ENCODE measurements at regions not wholly inside any gene's neighbourhood (a gene's known extent, or its start where the extent isn't known, plus 50 kb on each side); places are given as distances from the start of the nearest gene placed in this dataset.

DNA sequence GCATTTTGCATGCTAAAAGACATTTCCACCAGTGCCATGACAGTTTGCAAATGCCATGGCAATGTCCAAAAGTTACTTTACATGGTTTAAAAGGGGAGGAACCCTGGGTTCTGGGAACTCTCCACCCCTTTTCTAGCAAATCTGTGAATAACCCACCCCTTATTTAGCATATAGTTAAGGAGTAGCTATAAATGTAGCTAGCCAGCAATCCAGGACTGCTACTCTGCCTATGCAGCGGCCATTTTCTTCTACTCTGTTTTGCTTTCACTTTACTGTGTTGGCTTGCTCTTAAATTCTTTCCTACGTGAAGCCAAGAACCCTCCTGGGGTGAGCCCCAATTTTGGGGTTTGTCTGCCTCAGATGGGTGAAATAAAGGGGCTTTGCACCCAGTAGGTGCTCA, 141.0 kb downstream of the PTPN11 start:
- H3K27me3 Mint-ChIP-seq: peaks cover 4% of the 10 kb centered on the region
- H3K9me3 Mint-ChIP-seq: no peaks in the 10 kb centered on the region
- no peak overlapping the region for H3K27ac Mint-ChIP-seq
- no peak overlapping the region for H3K4me3 Mint-ChIP-seq
- no peaks in the 10 kb centered on the region for H3K36me3 Mint-ChIP-seq (ENCODE audit: low read depth)
- H3K4me1 Mint-ChIP-seq (ENCODE audit: low read depth): no peaks in the 10 kb centered on the region
- no peak for DNase-seq

DNA sequence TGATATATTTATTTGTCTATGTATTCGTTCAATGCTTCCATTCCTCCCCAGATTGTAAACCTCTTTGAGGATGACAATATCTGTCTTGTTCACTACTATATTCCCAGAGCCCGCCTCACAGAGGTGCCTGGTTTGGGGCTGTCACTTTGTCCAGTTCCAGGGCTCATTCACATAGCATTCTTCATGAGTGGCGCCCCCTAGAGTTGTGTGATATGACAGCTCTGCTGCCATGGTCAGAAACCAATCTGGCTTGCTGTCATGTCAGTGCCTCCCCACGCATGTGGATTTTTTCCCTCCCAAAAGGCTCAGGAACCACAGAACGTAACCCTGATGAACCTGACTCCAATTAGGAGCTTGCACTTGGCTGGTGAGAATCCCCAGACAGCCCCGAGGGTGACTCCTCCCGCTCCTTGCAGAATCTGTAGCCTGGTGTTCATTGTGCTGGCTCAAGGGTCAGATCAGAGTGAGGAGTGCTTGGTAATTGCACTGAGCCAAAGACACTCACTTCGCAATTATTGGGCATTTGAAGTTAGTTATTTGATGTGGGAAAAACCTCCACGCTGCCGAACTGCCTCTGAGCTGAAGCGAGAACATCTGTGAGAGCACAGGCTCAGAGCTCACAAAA, 145.5 kb downstream of the PTPN11 start:
- H3K4me3 Mint-ChIP-seq: no peak overlapping the region
- no peaks in the 10 kb centered on the region for H3K36me3 Mint-ChIP-seq (ENCODE audit: low read depth)
- no peak overlapping the region for H3K27ac Mint-ChIP-seq
- no peaks in the 10 kb centered on the region for H3K9me3 Mint-ChIP-seq
- DNase-seq: no peak
- H3K4me1 Mint-ChIP-seq (ENCODE audit: low read depth): no peaks in the 10 kb centered on the region
- peaks cover 12% of the 10 kb centered on the region for H3K27me3 Mint-ChIP-seq

- Mint-ChIP-seq H3K4me1 (ENCODE audit: low read depth) (no peaks in the 10 kb centered on the region), H3K27ac (no peak overlapping the region), H3K27me3 (peaks cover 30% of the 10 kb centered on the region), H3K9me3 (no peaks in the 10 kb centered on the region), H3K36me3 (ENCODE audit: low read depth) (no peaks in the 10 kb centered on the region), H3K4me3 (no peak overlapping the region)
- no peak for DNase-seq
These were observed 149.9 kb downstream of the PTPN11 start for GRCh38 chr12:112568641-112569040.

GRCh38 chr12:112570096-112570495, 151.3 kb downstream of the PTPN11 start:
- no peaks in the 10 kb centered on the region for H3K9me3 Mint-ChIP-seq
- no peak overlapping the region for H3K27ac Mint-ChIP-seq
- H3K27me3 Mint-ChIP-seq: peaks cover 25% of the 10 kb centered on the region
- no peaks in the 10 kb centered on the region for H3K36me3 Mint-ChIP-seq (ENCODE audit: low read depth)
- H3K4me3 Mint-ChIP-seq: no peak overlapping the region
- no peaks in the 10 kb centered on the region for H3K4me1 Mint-ChIP-seq (ENCODE audit: low read depth)
- no peak for DNase-seq

GRCh38 chr12:112573141-112573540, 154.4 kb downstream of the PTPN11 start:
- no peaks in the 10 kb centered on the region for H3K4me1 Mint-ChIP-seq (ENCODE audit: low read depth)
- no peaks in the 10 kb centered on the region for H3K36me3 Mint-ChIP-seq (ENCODE audit: low read depth)
- peaks cover 34% of the 10 kb centered on the region for H3K27me3 Mint-ChIP-seq
- no peak overlapping the region for H3K27ac Mint-ChIP-seq
- DNase-seq: no peak
- H3K4me3 Mint-ChIP-seq: no peak overlapping the region
- no peaks in the 10 kb centered on the region for H3K9me3 Mint-ChIP-seq

- H3K27ac Mint-ChIP-seq: no peak overlapping the region
- H3K27me3 Mint-ChIP-seq: peaks cover 34% of the 10 kb centered on the region
- no peaks in the 10 kb centered on the region for H3K4me1 Mint-ChIP-seq (ENCODE audit: low read depth)
- DNase-seq: no peak
- H3K4me3 Mint-ChIP-seq: no peak overlapping the region
- H3K9me3 Mint-ChIP-seq: no peaks in the 10 kb centered on the region
- no peaks in the 10 kb centered on the region for H3K36me3 Mint-ChIP-seq (ENCODE audit: low read depth)
These were observed 156.3 kb downstream of the PTPN11 start for GRCh38 chr12:112574896-112575558.

- Mint-ChIP-seq H3K9me3 (no peaks in the 10 kb centered on the region), H3K36me3 (ENCODE audit: low read depth) (no peaks in the 10 kb centered on the region)
These were observed 156.9 kb downstream of the PTPN11 start for GRCh38 chr12:112575559-112576067.

GRCh38 chr12:112577473-112578329, 159.0 kb downstream of the PTPN11 start:
- peaks cover 33% of the 10 kb centered on the region for H3K27me3 Mint-ChIP-seq
- H3K4me1 Mint-ChIP-seq (ENCODE audit: low read depth): no peaks in the 10 kb centered on the region
- H3K36me3 Mint-ChIP-seq (ENCODE audit: low read depth): no peaks in the 10 kb centered on the region
- no peak overlapping the region for H3K4me3 Mint-ChIP-seq
- no peak for DNase-seq
- no peak overlapping the region for H3K27ac Mint-ChIP-seq
- H3K9me3 Mint-ChIP-seq: no peaks in the 10 kb centered on the region

More at GRCh38 chr12:112575559-112576067, 156.9 kb downstream of the PTPN11 start:
- Mint-ChIP-seq H3K4me1 (ENCODE audit: low read depth) (no peaks in the 10 kb centered on the region), H3K27ac (no peak overlapping the region), H3K4me3 (no peak overlapping the region), H3K27me3 (peaks cover 34% of the 10 kb centered on the region)
- no peak for DNase-seq

DNA sequence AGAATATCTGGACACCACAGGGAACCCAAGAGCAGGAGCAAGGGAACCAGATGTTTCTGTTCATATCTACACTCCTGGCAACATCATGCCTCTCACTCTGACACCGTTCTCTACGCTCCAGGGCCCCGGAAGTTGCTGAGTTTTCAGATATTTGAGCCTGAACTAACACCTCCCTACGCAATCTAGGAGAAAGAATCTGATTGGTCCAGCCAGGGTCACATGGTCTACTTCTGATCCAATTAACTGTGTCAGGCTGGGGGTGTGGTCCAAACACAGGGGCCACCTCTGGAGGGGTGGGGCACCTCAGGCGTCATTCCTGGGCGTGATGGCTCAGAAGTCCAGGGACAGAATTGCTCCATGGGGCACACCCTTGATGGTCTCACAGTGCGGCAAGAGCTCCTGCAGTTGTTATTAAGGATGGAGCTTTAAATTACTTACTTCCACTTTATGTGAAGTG, 165.5 kb downstream of the PTPN11 start:
- peaks cover 34% of the 10 kb centered on the region for H3K27me3 Mint-ChIP-seq
- H3K4me1 Mint-ChIP-seq (ENCODE audit: low read depth): no peaks in the 10 kb centered on the region
- no peaks in the 10 kb centered on the region for H3K36me3 Mint-ChIP-seq (ENCODE audit: low read depth)

GRCh38 chr12:112586148-112586783, 167.5 kb downstream of the PTPN11 start:
- no peaks in the 10 kb centered on the region for H3K4me1 Mint-ChIP-seq (ENCODE audit: low read depth)
- no peak overlapping the region for H3K4me3 Mint-ChIP-seq
- no peaks in the 10 kb centered on the region for H3K9me3 Mint-ChIP-seq
- H3K27ac Mint-ChIP-seq: no peak overlapping the region
- peaks cover 32% of the 10 kb centered on the region for H3K27me3 Mint-ChIP-seq
- H3K36me3 Mint-ChIP-seq (ENCODE audit: low read depth): no peaks in the 10 kb centered on the region
- DNase-seq: no peak

More for the DNA sequence above, 165.5 kb downstream of the PTPN11 start:
- no peak for DNase-seq
- H3K4me3 Mint-ChIP-seq: no peak overlapping the region
- H3K9me3 Mint-ChIP-seq: no peaks in the 10 kb centered on the region
- no peak overlapping the region for H3K27ac Mint-ChIP-seq

DNA sequence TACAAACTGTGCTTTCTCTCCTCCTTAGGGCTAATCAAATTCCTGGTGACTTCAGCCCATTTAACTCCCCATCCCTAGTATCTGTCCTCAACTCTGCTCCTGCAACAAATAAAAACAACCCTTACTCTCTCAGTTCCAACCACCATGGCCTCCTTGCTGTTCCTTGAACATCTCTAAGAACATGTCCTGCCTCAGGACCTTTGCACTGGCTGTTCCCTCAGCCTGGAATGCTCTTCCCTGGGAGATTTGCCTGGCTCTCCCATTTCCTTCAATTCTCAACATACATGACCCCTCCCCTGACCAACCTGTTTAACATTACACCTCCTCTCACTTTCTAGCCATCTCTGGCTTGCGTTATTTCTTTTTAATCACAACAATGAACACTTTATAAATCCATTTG, 170.5 kb downstream of the PTPN11 start:
- no peak for DNase-seq
- no peaks in the 10 kb centered on the region for H3K4me1 Mint-ChIP-seq (ENCODE audit: low read depth)
- H3K36me3 Mint-ChIP-seq (ENCODE audit: low read depth): no peaks in the 10 kb centered on the region
- no peak overlapping the region for H3K27ac Mint-ChIP-seq
- peaks cover 21% of the 10 kb centered on the region for H3K27me3 Mint-ChIP-seq
- no peaks in the 10 kb centered on the region for H3K9me3 Mint-ChIP-seq
- H3K4me3 Mint-ChIP-seq: no peak overlapping the region

DNA sequence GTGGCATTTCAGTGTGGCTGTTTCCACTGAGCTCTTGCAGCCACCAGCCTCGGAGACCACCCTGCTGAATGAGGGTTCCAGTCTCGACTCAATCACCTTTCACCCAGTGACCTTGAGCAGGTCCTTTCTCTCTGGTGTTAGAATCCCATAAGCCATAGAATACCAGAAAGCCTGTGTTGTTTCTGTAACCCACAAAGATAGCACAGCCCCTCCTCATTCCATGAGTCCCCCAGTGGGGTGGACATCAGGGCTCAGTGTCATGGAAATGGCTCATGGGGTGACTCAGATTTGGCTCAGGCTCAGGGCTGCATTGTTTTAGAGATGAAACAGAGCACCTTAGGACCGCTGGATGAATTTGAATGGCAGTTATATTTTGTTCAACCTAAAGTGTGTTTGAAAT, 171.5 kb downstream of the PTPN11 start:
- DNase-seq: no peak
- H3K36me3 Mint-ChIP-seq (ENCODE audit: low read depth): no peaks in the 10 kb centered on the region
- H3K27me3 Mint-ChIP-seq: peaks cover 20% of the 10 kb centered on the region
- no peaks in the 10 kb centered on the region for H3K4me1 Mint-ChIP-seq (ENCODE audit: low read depth)
- no peak overlapping the region for H3K27ac Mint-ChIP-seq
- no peaks in the 10 kb centered on the region for H3K9me3 Mint-ChIP-seq
- H3K4me3 Mint-ChIP-seq: no peak overlapping the region

- no peaks in the 10 kb centered on the region for H3K4me1 Mint-ChIP-seq (ENCODE audit: low read depth)
- no peaks in the 10 kb centered on the region for H3K9me3 Mint-ChIP-seq
- no peaks in the 10 kb centered on the region for H3K36me3 Mint-ChIP-seq (ENCODE audit: low read depth)
- peaks cover 23% of the 10 kb centered on the region for H3K27me3 Mint-ChIP-seq
- no peak overlapping the region for H3K4me3 Mint-ChIP-seq
- DNase-seq: no peak
- H3K27ac Mint-ChIP-seq: no peak overlapping the region
These were observed 172.7 kb downstream of the PTPN11 start for GRCh38 chr12:112591488-112591887.

DNA sequence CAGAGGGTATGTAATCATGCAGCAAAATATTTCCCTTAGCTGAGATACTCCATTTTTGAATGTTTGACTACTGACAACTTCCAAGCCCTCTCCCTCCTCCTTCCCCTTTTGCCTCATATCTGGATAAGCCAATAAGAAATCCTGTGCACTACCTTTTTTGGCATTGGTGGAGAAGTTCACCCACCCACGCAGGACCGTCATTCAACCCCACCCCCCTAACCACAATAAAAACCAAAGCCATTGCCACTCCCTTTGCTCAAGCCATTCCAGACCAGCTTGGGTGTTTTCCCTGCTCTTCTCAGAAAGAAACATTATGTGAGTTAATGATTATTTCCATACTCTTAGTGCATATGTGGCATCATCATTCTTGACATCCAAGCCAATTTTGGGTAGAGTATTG, 176.7 kb downstream of the PTPN11 start:
- H3K4me3 Mint-ChIP-seq: no peak overlapping the region
- H3K27ac Mint-ChIP-seq: no peak overlapping the region
- H3K36me3 Mint-ChIP-seq (ENCODE audit: low read depth): no peaks in the 10 kb centered on the region
- peaks cover 40% of the 10 kb centered on the region for H3K27me3 Mint-ChIP-seq
- H3K9me3 Mint-ChIP-seq: no peaks in the 10 kb centered on the region
- DNase-seq: no peak
- H3K4me1 Mint-ChIP-seq (ENCODE audit: low read depth): no peaks in the 10 kb centered on the region
